Upper lobe of left lung (tissue), 4 donors: ENCODE measurements at regions not wholly inside any gene's neighbourhood (a gene's known extent, or its start where the extent isn't known, plus 50 kb on each side); places are given as distances from the start of the nearest gene placed in this dataset.

Source experiments
- EP300 ChIP-seq, 4 donors: sonication (generic); formaldehyde crosslinking; IDR thresholded peaks; one replicate each; pipeline ENCODE4 v1.5.1; 2017; ENCODE audit warnings: antibody characterized with exemption in 4 of 4, control low read depth in 2 of 4
- POLR2A ChIP-seq, 4 donors: fragments of 450-650 bp; IDR thresholded peaks; one replicate each; pipeline ENCODE4 v1.5.1; 2016 to 2017; ENCODE audit warnings: antibody characterized with exemption in 4 of 4, mild to moderate bottlenecking in 2 of 4
- POLR2AphosphoS5 ChIP-seq, 2 donors: sonication (generic); formaldehyde crosslinking; IDR thresholded peaks; one replicate each; pipeline ENCODE4 v1.5.1; 2017; ENCODE audit warnings: antibody characterized with exemption in 2 of 2
- TF ChIP-seq, protein P1 (sequence below), 6 experiments: fragments of 450-650 bp in 4 of 6; fragments of 200-600 bp in 2 of 6; sonication (generic) in 2 of 6; IDR thresholded peaks; one replicate each; pipeline ENCODE4 v1.5.1; 2016 to 2019; ENCODE audit warnings: antibody characterized with exemption in 6 of 6

DNA sequence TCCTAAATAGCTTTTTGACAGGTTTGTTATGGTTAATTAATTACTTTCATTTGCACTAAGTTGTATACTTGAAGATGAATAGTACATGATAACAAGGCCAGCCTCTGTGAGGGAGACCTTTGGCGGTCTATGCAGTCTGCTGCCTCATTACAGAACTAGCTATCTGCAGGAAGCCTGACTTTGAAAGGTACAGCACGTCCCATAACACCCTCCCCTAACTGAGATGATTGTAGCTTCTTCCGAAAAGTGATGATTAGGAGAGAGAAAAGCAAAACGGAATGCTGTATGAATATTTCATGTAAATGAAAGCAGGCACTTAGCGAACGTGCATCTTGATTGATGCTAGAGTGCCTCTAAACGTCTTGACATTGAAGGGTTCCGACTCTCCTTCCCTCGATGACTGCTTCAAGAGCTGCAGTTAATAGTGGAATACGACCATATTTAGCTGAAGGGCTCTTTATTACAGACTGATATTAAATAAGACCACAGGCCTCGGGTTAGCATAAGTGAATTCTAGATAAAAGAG, 116.2 kb upstream of the TMCO5A start:
- TF ChIP-seq, protein P1, sequence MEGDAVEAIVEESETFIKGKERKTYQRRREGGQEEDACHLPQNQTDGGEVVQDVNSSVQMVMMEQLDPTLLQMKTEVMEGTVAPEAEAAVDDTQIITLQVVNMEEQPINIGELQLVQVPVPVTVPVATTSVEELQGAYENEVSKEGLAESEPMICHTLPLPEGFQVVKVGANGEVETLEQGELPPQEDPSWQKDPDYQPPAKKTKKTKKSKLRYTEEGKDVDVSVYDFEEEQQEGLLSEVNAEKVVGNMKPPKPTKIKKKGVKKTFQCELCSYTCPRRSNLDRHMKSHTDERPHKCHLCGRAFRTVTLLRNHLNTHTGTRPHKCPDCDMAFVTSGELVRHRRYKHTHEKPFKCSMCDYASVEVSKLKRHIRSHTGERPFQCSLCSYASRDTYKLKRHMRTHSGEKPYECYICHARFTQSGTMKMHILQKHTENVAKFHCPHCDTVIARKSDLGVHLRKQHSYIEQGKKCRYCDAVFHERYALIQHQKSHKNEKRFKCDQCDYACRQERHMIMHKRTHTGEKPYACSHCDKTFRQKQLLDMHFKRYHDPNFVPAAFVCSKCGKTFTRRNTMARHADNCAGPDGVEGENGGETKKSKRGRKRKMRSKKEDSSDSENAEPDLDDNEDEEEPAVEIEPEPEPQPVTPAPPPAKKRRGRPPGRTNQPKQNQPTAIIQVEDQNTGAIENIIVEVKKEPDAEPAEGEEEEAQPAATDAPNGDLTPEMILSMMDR (IDR thresholded peaks at IDR 0.05): no peak
- TF ChIP-seq EP300 (IDR thresholded peaks at IDR 0.05): no peak
- TF ChIP-seq POLR2A (IDR thresholded peaks at IDR 0.05): no peak
- no peak for TF ChIP-seq POLR2AphosphoS5 (IDR thresholded peaks at IDR 0.05)
